ENCODE measurements at regions not wholly inside any gene's neighbourhood (a gene's known extent, or its start where the extent isn't known, plus 50 kb on each side); places are given as distances from the start of the nearest gene placed in this dataset.
"Not testable (repeated sequence)": the region's sequence is repeated elsewhere in the genome, so short reads cannot be mapped to it uniquely, and the experiment has no call there.

GRCh38 chr12:131620946-131621681, 89.8 kb upstream of the SFSWAP start:
- H3K36me3 ChIP-seq, result no peaks in the 10 kb centered on the region
- no peaks in the 10 kb centered on the region for H3K9me3 ChIP-seq
- H3K27ac ChIP-seq, result peak overlapping the region in 1 of 4 donors; percentile 27
- peaks cover 0 to 40% (median 9%) of the 10 kb centered on the region in 3 donors for H3K27me3 ChIP-seq
- intact Hi-C loops (cut with DNase I), result no loop called here
- 79% methylated on average over 27 of the region's 27 CpGs for WGBS, 2 donors
- H3K4me3 ChIP-seq, result no peak overlapping the region
- no peaks in the 10 kb centered on the region for H3K4me1 ChIP-seq
- no peak for DNase-seq
- TF ChIP-seq CTCF (IDR thresholded peaks at IDR 0.05), result no peak
- no peak for TF ChIP-seq EP300 (IDR thresholded peaks at IDR 0.05)
- no peak for TF ChIP-seq POLR2A (IDR thresholded peaks at IDR 0.05)
- no peak for TF ChIP-seq POLR2AphosphoS5 (IDR thresholded peaks at IDR 0.05)

- Histone ChIP-seq H3K36me3 (no peaks in the 10 kb centered on the region), H3K4me1 (no peaks in the 10 kb centered on the region), H3K27me3 (peaks cover 0 to 35% (median 9%) of the 10 kb centered on the region in 3 donors), H3K27ac (peak overlapping the region in 2 of 4 donors; percentile 27 to 47), H3K9me3 (no peaks in the 10 kb centered on the region), H3K4me3 (no peak overlapping the region)
- intact Hi-C loops (cut with DNase I), result no loop called here
- WGBS, 2 donors, result 40% methylated on average over 19 of the region's 19 CpGs
- no peak for DNase-seq
- no peak for TF ChIP-seq CTCF (IDR thresholded peaks at IDR 0.05)
- TF ChIP-seq POLR2AphosphoS5 (IDR thresholded peaks at IDR 0.05), result no peak
These were observed 89.0 kb upstream of the SFSWAP start for GRCh38 chr12:131621701-131622421.

- Histone ChIP-seq H3K36me3 (no peaks in the 10 kb centered on the region), H3K9me3 (no peaks in the 10 kb centered on the region), H3K27me3 (peaks cover 0 to 29% (median 9%) of the 10 kb centered on the region in 3 donors), H3K4me3 (no peak overlapping the region), H3K27ac (peak overlapping the region in 2 of 4 donors; percentile 8 to 47), H3K4me1 (no peaks in the 10 kb centered on the region)
- intact Hi-C loops (cut with DNase I), result no loop called here
- DNase-seq, result no peak
- WGBS, 2 donors, result 67 to 74% methylated on average over 14 of the region's 14 CpGs
- no peak for TF ChIP-seq POLR2AphosphoS5 (IDR thresholded peaks at IDR 0.05)
- TF ChIP-seq POLR2A (IDR thresholded peaks at IDR 0.05), result no peak
- no peak for TF ChIP-seq CTCF (IDR thresholded peaks at IDR 0.05)
- no peak for TF ChIP-seq EP300 (IDR thresholded peaks at IDR 0.05)
These were observed 88.4 kb upstream of the SFSWAP start for GRCh38 chr12:131622422-131622955.

GRCh38 chr12:131623404-131624368, 87.2 kb upstream of the SFSWAP start:
- H3K4me3 ChIP-seq; H3K9me3 ChIP-seq; H3K36me3 ChIP-seq; intact Hi-C loops (cut with DNase I); H3K4me1 ChIP-seq; DNase-seq; H3K27ac ChIP-seq: not testable (repeated sequence)
- 79 to 89% methylated on average over 14 to 15 of the region's 15 CpGs for WGBS, 2 donors
- peaks cover 0 to 29% (median 20%) of the 10 kb centered on the region in 3 donors for H3K27me3 ChIP-seq

GRCh38 chr12:131624369-131624739, 86.5 kb upstream of the SFSWAP start:
- 35 to 47% methylated on average over 3 of the region's 3 CpGs for WGBS, 2 donors
- H3K27me3 ChIP-seq, result peaks cover 0 to 35% (median 25%) of the 10 kb centered on the region in 3 donors
- H3K4me1 ChIP-seq; H3K36me3 ChIP-seq; H3K9me3 ChIP-seq; H3K27ac ChIP-seq; DNase-seq; intact Hi-C loops (cut with DNase I); H3K4me3 ChIP-seq: not testable (repeated sequence)

DNA sequence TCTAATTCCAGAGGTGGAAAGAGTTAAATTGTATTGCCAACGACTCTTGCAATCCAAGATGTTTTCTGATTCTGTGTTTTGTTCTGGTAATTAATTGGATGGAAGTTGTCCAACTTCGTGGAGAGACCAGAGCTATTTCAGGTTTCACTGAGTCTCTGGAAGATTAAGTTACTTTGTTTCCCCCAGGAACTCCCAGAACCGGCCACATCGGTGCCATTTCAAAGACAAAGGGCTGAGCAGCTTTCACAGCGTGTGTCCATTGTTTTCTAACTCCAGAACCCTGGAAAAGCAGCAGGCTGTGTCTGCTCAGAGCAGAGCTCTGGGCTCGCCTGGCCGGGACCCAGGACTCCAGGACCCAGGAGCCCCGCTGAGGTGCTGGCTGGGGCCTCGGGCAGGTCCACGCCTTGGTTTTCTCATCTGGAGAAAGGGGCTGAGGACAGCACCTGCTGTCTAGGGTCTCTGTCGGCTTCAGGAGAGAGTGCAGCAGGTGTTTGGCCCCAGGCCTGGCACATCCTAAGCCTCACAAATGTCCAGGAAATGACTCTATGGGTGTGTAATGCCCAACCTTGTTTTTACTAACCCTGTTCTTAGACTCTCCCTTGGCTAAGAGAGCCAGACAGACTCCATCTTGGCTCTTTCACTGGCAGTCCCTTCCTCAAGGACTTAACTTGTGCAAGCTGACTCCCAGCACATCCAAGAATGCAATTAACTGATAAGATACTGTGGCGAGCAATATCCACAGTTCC, 86.0 kb upstream of the SFSWAP start:
- peaks cover 0 to 35% (median 25%) of the 10 kb centered on the region in 3 donors for H3K27me3 ChIP-seq
- 21 to 37% methylated on average over 12 of the region's 12 CpGs for WGBS, 2 donors
- DNase-seq; H3K4me1 ChIP-seq; H3K4me3 ChIP-seq; H3K9me3 ChIP-seq; H3K27ac ChIP-seq; H3K36me3 ChIP-seq; intact Hi-C loops (cut with DNase I): not testable (repeated sequence)

- 61 to 64% methylated on average over 20 of the region's 21 CpGs for WGBS, 2 donors
- H3K9me3 ChIP-seq; H3K4me3 ChIP-seq; intact Hi-C loops (cut with DNase I); H3K4me1 ChIP-seq; H3K36me3 ChIP-seq; DNase-seq; H3K27ac ChIP-seq: not testable (repeated sequence)
- peaks cover 0 to 25% (median 23%) of the 10 kb centered on the region in 3 donors for H3K27me3 ChIP-seq
These were observed 84.7 kb upstream of the SFSWAP start for GRCh38 chr12:131625966-131626722.
